ENCODE measurements at regions not wholly inside any gene's neighbourhood (a gene's known extent, or its start where the extent isn't known, plus 50 kb on each side); places are given as distances from the start of the nearest gene placed in this dataset.
A peak's percentile ranks its signal among the peaks of the same experiment; 100 is the strongest.

DNA sequence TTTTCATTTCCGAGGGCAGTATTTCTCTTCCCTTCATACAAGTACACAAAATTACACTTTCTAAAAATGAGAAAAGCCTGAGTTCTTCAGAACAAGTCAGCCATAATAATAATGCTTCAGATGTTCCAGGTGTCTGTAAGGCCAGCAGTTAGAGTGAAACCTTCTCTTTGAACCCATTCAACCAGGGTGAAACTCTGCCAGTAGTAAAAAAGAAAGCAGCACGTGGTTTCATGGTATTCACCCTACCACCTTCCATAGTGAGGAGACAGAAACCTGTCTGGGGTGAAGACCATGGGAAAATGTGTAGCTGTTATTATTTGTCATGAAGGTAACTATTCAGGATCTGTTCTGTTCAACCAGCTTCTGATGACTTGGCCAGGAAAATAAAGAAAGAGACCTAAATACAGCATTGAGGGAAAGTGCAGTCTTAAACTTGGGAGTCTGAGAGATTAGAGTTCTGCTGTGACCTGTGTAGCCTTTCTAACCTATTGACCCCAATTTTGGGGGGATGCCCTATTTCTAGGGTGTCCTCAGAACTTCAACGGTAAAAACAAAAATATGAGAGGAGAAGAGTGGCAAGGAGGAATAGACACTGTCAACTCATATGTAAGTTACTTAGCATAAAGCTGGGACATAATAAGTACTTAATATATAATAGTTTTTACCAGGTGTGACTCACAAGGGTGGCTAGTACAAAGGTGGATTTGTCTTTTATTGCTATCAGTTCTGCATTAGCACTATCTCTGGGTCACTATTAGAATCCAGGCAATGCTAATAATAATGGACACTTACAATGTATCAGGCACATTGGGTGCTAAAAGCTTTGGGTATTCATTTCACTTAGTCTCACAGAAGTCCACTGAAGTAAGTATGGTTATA is 70.0 kb upstream of the TNFSF4 start:
- TF ChIP-seq POLR2AphosphoS5 (IDR thresholded peaks at IDR 0.05; ENCODE audit: low read depth, low read length) (no peak), TAF1 (IDR thresholded peaks at IDR 0.05; ENCODE audit: borderline replicate concordance, low read depth, low read length) (no peak), POLR2A (IDR thresholded peaks at IDR 0.05; ENCODE audit: low read depth, low read length) (no peak)

GRCh38 chr1:173280899-173281660 is 73.9 kb upstream of the TNFSF4 start:
- DNase-seq (ENCODE audit: insufficient read length) (no peak), FAIRE-seq (no peak)
- TF ChIP-seq POLR2A (IDR thresholded peaks at IDR 0.05; ENCODE audit: low read depth, low read length) (no peak), TAF1 (IDR thresholded peaks at IDR 0.05; ENCODE audit: borderline replicate concordance, low read depth, low read length) (no peak), POLR2AphosphoS5 (IDR thresholded peaks at IDR 0.05; ENCODE audit: low read depth, low read length) (no peak)

More for the DNA sequence above, 70.0 kb upstream of the TNFSF4 start:
- FAIRE-seq (peak; percentile 77), DNase-seq (ENCODE audit: insufficient read length) (no peak)

GRCh38 chr1:173285048-173285447 is 77.9 kb upstream of the TNFSF4 start:
- no peak for DNase-seq (ENCODE audit: insufficient read length)
- FAIRE-seq: peak; percentile 51
- TF ChIP-seq POLR2AphosphoS5 (IDR thresholded peaks at IDR 0.05; ENCODE audit: low read depth, low read length): no peak
- TF ChIP-seq POLR2A (IDR thresholded peaks at IDR 0.05; ENCODE audit: low read depth, low read length): no peak
- no peak for TF ChIP-seq TAF1 (IDR thresholded peaks at IDR 0.05; ENCODE audit: borderline replicate concordance, low read depth, low read length)

DNA sequence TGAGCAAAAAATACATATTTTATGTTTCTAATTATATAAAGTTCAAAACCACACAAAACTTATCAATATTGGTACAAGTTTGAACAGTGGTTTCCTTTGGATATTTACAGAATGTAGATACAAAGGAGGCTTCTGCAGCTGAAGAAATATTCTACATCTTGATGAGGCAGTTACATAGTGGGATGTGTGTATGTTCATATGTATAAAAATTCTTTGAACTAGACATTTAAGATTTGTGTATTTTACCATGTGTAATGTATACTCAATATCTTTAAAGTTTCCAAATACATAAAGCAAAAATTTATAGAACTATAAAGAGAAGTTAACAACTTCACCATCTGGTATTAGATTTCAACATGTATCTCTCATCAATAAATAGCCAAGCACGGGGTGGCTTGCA is 80.7 kb upstream of the TNFSF4 start:
- FAIRE-seq: no peak
- no peak for TF ChIP-seq POLR2AphosphoS5 (IDR thresholded peaks at IDR 0.05; ENCODE audit: low read depth, low read length)
- TF ChIP-seq POLR2A (IDR thresholded peaks at IDR 0.05; ENCODE audit: low read depth, low read length): no peak
- TF ChIP-seq TAF1 (IDR thresholded peaks at IDR 0.05; ENCODE audit: borderline replicate concordance, low read depth, low read length): no peak
- DNase-seq (ENCODE audit: insufficient read length): no peak

- no peak for DNase-seq (ENCODE audit: insufficient read length)
- TF ChIP-seq POLR2AphosphoS5 (IDR thresholded peaks at IDR 0.05; ENCODE audit: low read depth, low read length) (no peak), POLR2A (IDR thresholded peaks at IDR 0.05; ENCODE audit: low read depth, low read length) (no peak), TAF1 (IDR thresholded peaks at IDR 0.05; ENCODE audit: borderline replicate concordance, low read depth, low read length) (no peak)
- FAIRE-seq: no peak
Observed at GRCh38 chr1:173293756-173294155, 86.6 kb upstream of the TNFSF4 start.

DNA sequence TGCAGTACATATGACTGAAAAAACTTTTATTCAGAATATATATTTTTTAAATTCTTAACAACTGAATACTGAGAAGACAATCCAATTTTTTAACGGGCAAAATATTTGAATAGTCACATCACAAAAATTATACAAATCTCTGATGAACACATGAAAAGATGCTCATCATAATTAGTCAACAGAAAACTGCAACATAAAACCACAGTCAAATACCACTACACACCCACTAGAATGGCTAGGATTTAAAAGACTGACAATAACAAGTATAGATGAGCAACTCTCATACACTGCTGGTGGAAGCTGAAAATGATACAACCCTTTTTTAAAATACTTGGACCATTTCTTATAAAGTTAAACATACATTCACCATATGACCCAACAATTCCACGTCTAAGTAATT is 87.7 kb upstream of the TNFSF4 start:
- no peak for FAIRE-seq
- TF ChIP-seq POLR2A (IDR thresholded peaks at IDR 0.05; ENCODE audit: low read depth, low read length) (no peak), TAF1 (IDR thresholded peaks at IDR 0.05; ENCODE audit: borderline replicate concordance, low read depth, low read length) (no peak), POLR2AphosphoS5 (IDR thresholded peaks at IDR 0.05; ENCODE audit: low read depth, low read length) (no peak)
- DNase-seq (ENCODE audit: insufficient read length): no peak

DNA sequence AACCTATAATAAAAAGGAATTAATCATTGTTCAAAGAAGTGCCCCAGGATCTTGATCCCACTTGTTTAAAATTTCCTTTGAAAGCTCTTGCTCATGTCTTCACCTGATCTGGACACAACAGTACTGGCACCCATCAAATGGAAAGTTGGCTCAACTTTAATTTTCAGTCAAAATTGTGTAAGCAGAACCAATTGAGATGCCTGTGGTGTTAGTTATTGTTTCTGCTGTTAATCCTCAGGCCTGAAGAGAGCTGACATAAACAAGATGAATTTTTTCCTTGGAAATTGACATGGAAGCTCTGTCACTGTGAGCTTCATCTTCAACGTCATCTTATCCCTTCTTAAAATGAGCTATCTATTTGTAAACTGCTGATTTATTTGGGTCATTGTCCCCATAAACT is 88.3 kb upstream of the TNFSF4 start:
- TF ChIP-seq POLR2A (IDR thresholded peaks at IDR 0.05; ENCODE audit: low read depth, low read length): no peak
- no peak for TF ChIP-seq TAF1 (IDR thresholded peaks at IDR 0.05; ENCODE audit: borderline replicate concordance, low read depth, low read length)
- no peak for TF ChIP-seq POLR2AphosphoS5 (IDR thresholded peaks at IDR 0.05; ENCODE audit: low read depth, low read length)
- FAIRE-seq (no peak), DNase-seq (ENCODE audit: insufficient read length) (no peak)

- FAIRE-seq (no peak), DNase-seq (ENCODE audit: insufficient read length) (no peak)
- TF ChIP-seq POLR2A (IDR thresholded peaks at IDR 0.05; ENCODE audit: low read depth, low read length) (no peak), TAF1 (IDR thresholded peaks at IDR 0.05; ENCODE audit: borderline replicate concordance, low read depth, low read length) (no peak), POLR2AphosphoS5 (IDR thresholded peaks at IDR 0.05; ENCODE audit: low read depth, low read length) (no peak)
Observed at GRCh38 chr1:173295995-173296394, 88.9 kb upstream of the TNFSF4 start.

- DNase-seq (ENCODE audit: insufficient read length): peak; percentile 11
- no peak for TF ChIP-seq TAF1 (IDR thresholded peaks at IDR 0.05; ENCODE audit: borderline replicate concordance, low read depth, low read length)
- no peak for TF ChIP-seq POLR2A (IDR thresholded peaks at IDR 0.05; ENCODE audit: low read depth, low read length)
- TF ChIP-seq POLR2AphosphoS5 (IDR thresholded peaks at IDR 0.05; ENCODE audit: low read depth, low read length): no peak
- FAIRE-seq: peak; percentile 91
Observed at GRCh38 chr1:173297798-173298391, 90.8 kb upstream of the TNFSF4 start.

DNA sequence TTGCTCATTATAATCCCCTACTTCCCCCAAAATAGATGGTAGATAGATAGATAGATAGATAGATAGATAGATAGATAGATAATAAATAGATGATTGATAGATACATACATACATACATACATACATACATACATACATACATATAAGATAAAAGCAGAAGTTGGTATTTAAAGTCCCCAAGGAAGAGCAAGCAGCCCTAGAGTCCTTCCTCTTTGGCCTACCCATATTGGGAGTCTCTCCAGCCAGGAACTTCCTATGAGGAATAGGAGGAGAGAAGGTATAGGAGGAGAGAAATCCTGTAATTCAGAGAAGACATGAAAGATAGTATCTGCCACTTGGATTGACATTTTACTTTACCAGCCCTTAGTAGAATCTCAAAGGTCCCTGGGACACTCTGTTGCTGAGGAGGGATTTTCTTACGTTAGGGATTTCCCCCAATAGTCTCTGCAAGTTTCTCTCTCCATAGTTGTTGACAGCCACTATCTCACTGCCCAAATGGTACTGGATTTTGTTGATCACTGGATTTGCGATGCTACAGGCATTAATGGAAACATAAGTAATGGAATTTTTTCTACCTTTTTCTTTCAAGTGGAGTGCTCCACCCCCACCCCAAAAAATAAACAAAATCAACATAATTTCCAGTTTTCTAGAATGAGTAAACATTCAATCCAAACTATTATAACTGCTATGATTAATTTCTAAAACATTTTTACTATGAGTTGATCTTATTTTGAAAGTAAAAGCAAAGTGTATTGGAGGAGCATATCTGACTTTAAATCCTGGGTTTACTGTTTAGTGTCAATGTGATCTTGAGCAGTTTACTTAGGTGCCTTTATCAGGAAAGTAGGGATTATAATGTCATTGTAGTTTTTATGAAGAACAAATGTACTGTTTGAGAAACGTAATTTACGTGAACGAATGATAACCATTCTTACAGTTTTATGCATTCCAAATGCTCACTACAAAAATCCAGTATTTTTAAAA is 93.2 kb upstream of the TNFSF4 start:
- no peak for FAIRE-seq
- TF ChIP-seq TAF1 (IDR thresholded peaks at IDR 0.05; ENCODE audit: borderline replicate concordance, low read depth, low read length) (no peak), POLR2AphosphoS5 (IDR thresholded peaks at IDR 0.05; ENCODE audit: low read depth, low read length) (no peak), POLR2A (IDR thresholded peaks at IDR 0.05; ENCODE audit: low read depth, low read length) (no peak)
- no peak for DNase-seq (ENCODE audit: insufficient read length)

Data from GM12892 (cell line).